K562 (cell line): ENCODE measurements at regions not wholly inside any gene's neighbourhood (a gene's known extent, or its start where the extent isn't known, plus 50 kb on each side); places are given as distances from the start of the nearest gene placed in this dataset.

ENCODE experiments used
- CBX3 ChIP-seq, 2 experiments: IDR thresholded peaks; 1 replicate in 1 of 2; 2 replicates in 1 of 2; pipeline ENCODE4 v1.6.1; 2012; ENCODE audit warnings: inconsistent platforms in 2 of 2, low read length in 2 of 2, borderline replicate concordance in 1 of 2, control low read depth in 1 of 2
- HDAC6 ChIP-seq: IDR thresholded peaks from 2 replicates; pipeline ENCODE4 v1.6.1; 2012; ENCODE audit warnings: low read depth, mild to moderate bottlenecking, control low read depth, inconsistent platforms, low read length, moderate library complexity
- JUND ChIP-seq, 2 experiments: IDR thresholded peaks; 2 replicates in 1 of 2; 3 replicates in 1 of 2; pipeline ENCODE4 v1.6.1; 2011; ENCODE audit warnings: borderline replicate concordance in 2 of 2, low read depth in 2 of 2, low read length in 2 of 2, improper control_type of control experiment in 1 of 2, missing biosample characterization in 1 of 2, missing genetic modification characterization in 1 of 2, missing genetic modification reagents in 1 of 2
- MITF ChIP-seq: IDR thresholded peaks from 2 replicates; pipeline ENCODE4 v1.6.1; 2014; ENCODE audit warnings: antibody characterized with exemption
- PREB ChIP-seq: sonication (generic); formaldehyde crosslinking; IDR thresholded peaks from 2 replicates; pipeline ENCODE4 v1.8.1; 2023; ENCODE audit warnings: mild to moderate bottlenecking, missing genetic modification reagents
- RHOXF2B ChIP-seq: fragments of 250-450 bp; sonication (Bioruptor Pico); conservative IDR thresholded peaks from 2 replicates; pipeline ENCODE4 v1.5.1; 2021
- SAFB2 ChIP-seq: fragments of 200-400 bp; formaldehyde crosslinking; IDR thresholded peaks from 2 replicates; pipeline ENCODE4 v1.6.1; 2018; ENCODE audit warnings: borderline replicate concordance, low read length, low read depth, moderate library complexity; ENCODE audit not compliant: severe bottlenecking
- STAT5B ChIP-seq: fragments of 250-450 bp; sonication (Bioruptor Pico); IDR thresholded peaks from 2 replicates; pipeline ENCODE4 v1.8.0; 2021; ENCODE audit warnings: mild to moderate bottlenecking, inconsistent platforms
- YBX1 ChIP-seq: fragments of 450-650 bp; IDR thresholded peaks from 2 replicates; pipeline ENCODE4 v1.7.1; 2016; ENCODE audit warnings: mild to moderate bottlenecking
- ZMIZ1 ChIP-seq, 2 experiments: fragments of 150-350 bp in 1 of 2; IDR thresholded peaks; 2 replicates each; pipeline ENCODE4 v1.6.1; 2012 to 2016; ENCODE audit warnings: low read depth in 2 of 2, low read length in 2 of 2, mild to moderate bottlenecking in 1 of 2, moderate library complexity in 1 of 2
- ZNF696 ChIP-seq: fragments of 250-450 bp; sonication (Bioruptor Pico); conservative IDR thresholded peaks from 2 replicates; pipeline ENCODE4 v1.4.0; 2020; ENCODE audit warnings: mild to moderate bottlenecking, moderate library complexity

GRCh38 chr7:156518466-156518865 lies 122.1 kb upstream of the RNF32 start (continued):
- no peak for TF ChIP-seq CBX3 (IDR thresholded peaks at IDR 0.05; ENCODE audit: borderline replicate concordance in 1 of 2, low read length in 2 of 2)
- TF ChIP-seq SAFB2 = no peak
- TF ChIP-seq RHOXF2B (CRISPR knock-in tag) = no peak
- TF ChIP-seq STAT5B (CRISPR knock-in tag) = no peak
- TF ChIP-seq ZNF696 = no peak
- TF ChIP-seq PREB (CRISPR knock-in tag) = no peak
- no peak for TF ChIP-seq MITF
- no peak for TF ChIP-seq ZMIZ1 (IDR thresholded peaks at IDR 0.05; ENCODE audit: low read depth in 2 of 2, low read length in 2 of 2)
- no peak for TF ChIP-seq JUND (IDR thresholded peaks at IDR 0.05; ENCODE audit: borderline replicate concordance, low read depth, low read length)
- TF ChIP-seq JUND (tag; IDR thresholded peaks at IDR 0.05; ENCODE audit: borderline replicate concordance, low read depth, low read length) = no peak
- no peak for TF ChIP-seq YBX1
- TF ChIP-seq HDAC6 = no peak
